ENCODE measurements at regions not wholly inside any gene's neighbourhood (a gene's known extent, or its start where the extent isn't known, plus 50 kb on each side); places are given as distances from the start of the nearest gene placed in this dataset.

DNA sequence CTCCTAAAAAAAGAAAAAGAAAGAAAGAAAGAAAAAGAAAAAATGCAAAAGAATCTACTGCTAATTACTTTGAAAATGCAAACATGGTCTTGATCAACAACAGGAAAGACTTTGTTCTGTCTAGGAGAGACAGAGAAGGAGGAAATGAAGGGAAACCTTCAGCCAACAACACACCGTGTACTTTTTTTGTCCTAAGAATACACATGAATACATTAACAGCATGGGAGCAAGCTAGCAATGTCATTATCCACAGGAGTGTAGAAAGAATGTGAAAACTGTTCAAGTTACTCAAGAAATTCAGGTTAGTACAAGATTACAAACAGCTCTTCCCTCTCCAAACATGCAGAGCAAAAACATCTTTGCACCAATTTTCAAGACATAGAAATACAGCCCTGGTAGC is 326.3 kb downstream of the UBE3D start:
- DNase-seq (ENCODE audit: low spot score in 2 of 2), result no peak
- Histone ChIP-seq H3K4me3 (no peak overlapping the region), H3K36me3 (no peaks in the 10 kb centered on the region), H3K4me1 (no peaks in the 10 kb centered on the region), H3K27me3 (no peaks in the 10 kb centered on the region), H3K27ac (no peak overlapping the region), H3K9me3 (no peaks in the 10 kb centered on the region)
- 3% methylated on average over 1 of the region's 1 CpG for WGBS
- TF ChIP-seq, protein P1, sequence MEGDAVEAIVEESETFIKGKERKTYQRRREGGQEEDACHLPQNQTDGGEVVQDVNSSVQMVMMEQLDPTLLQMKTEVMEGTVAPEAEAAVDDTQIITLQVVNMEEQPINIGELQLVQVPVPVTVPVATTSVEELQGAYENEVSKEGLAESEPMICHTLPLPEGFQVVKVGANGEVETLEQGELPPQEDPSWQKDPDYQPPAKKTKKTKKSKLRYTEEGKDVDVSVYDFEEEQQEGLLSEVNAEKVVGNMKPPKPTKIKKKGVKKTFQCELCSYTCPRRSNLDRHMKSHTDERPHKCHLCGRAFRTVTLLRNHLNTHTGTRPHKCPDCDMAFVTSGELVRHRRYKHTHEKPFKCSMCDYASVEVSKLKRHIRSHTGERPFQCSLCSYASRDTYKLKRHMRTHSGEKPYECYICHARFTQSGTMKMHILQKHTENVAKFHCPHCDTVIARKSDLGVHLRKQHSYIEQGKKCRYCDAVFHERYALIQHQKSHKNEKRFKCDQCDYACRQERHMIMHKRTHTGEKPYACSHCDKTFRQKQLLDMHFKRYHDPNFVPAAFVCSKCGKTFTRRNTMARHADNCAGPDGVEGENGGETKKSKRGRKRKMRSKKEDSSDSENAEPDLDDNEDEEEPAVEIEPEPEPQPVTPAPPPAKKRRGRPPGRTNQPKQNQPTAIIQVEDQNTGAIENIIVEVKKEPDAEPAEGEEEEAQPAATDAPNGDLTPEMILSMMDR (IDR thresholded peaks at IDR 0.05), result no peak
- no peak for TF ChIP-seq POLR2AphosphoS5 (IDR thresholded peaks at IDR 0.05)
- TF ChIP-seq EP300 (IDR thresholded peaks at IDR 0.05), result no peak
- TF ChIP-seq POLR2A (IDR thresholded peaks at IDR 0.05), result no peak

DNA sequence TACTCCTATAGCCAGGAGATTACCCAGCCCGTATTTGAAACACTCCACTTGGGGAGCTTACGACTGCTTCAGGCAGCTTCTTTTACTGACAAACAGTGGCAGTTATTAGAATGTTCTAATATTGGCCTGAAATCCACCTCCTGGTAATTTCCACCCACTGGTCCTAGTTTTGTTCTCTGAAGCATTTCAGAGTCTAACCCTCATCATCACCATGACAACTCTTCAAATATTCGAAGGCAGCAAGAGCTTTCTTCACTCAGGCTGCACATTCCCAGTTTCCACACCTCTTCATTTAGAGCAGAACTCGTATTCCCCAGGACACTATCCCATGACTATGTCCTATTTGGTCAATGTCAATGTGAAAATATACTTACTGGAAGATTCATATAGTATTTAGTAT is 325.6 kb downstream of the UBE3D start:
- Histone ChIP-seq H3K36me3 (no peaks in the 10 kb centered on the region), H3K4me3 (no peak overlapping the region), H3K27ac (no peak overlapping the region), H3K4me1 (no peaks in the 10 kb centered on the region), H3K27me3 (no peaks in the 10 kb centered on the region), H3K9me3 (no peaks in the 10 kb centered on the region)
- DNase-seq (ENCODE audit: low spot score in 2 of 2), result no peak
- 81% methylated on average over 4 of the region's 4 CpGs for WGBS
- TF ChIP-seq EP300 (IDR thresholded peaks at IDR 0.05), result no peak
- no peak for TF ChIP-seq POLR2AphosphoS5 (IDR thresholded peaks at IDR 0.05)
- TF ChIP-seq, protein P1 (IDR thresholded peaks at IDR 0.05), result no peak
- no peak for TF ChIP-seq POLR2A (IDR thresholded peaks at IDR 0.05)

DNA sequence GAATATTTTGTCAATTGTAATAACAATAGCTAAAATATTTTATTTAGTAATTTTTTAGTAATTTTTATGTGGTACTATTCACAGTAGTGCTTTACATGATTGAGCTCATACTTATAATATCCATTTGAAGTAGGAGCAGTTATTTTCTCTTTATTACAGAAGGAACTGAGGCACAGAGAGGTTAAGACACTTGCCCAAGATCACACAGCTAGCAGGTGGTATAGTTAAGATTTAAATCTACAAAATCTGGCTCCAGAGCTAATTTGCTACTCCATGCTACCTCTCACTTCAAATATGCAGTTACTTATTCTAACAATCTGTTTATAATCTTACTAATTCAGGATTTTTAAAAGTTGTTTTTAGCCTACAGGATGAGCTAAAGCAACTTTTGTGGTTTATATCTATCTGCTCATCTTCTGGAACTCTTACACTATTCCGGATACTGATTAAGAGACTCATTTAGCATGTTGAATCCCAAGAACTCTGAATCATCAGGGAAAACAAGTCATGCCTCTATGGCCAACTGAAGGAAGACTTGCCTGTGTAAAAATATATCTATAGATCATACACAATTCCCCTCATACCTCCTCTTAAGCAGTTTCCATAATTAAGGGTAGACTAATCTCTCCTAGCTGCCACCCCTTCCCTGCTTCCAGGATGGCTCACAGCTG is 324.2 kb downstream of the UBE3D start:
- Histone ChIP-seq H3K4me3 (no peak overlapping the region), H3K27me3 (no peaks in the 10 kb centered on the region), H3K4me1 (no peaks in the 10 kb centered on the region), H3K27ac (no peak overlapping the region), H3K9me3 (no peaks in the 10 kb centered on the region), H3K36me3 (no peaks in the 10 kb centered on the region)
- WGBS, result 56% methylated on average over 1 of the region's 1 CpG
- TF ChIP-seq POLR2AphosphoS5 (IDR thresholded peaks at IDR 0.05), result no peak
- TF ChIP-seq, protein P1 (IDR thresholded peaks at IDR 0.05), result no peak
- TF ChIP-seq EP300 (IDR thresholded peaks at IDR 0.05), result no peak
- TF ChIP-seq POLR2A (IDR thresholded peaks at IDR 0.05), result no peak
- no peak for DNase-seq (ENCODE audit: low spot score in 2 of 2)

DNA sequence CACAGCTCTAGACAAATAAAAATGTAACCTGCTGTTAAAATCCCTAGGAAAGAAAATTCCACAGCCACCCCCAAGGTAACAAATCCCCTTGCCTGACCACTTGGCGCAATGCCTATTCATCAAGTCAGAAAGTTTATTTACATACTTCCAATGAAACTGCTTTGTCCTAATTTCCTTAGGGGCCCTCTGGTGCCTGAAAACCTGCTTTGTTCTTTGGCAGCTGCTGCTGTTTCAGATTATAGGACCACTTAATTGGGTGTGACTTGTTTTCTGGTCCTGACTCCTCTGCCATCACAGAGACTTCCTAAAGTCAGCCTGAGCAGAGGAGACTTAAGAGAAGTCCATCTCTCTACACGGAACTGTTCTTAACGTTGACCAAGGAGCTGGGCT is 323.6 kb downstream of the UBE3D start:
- DNase-seq (ENCODE audit: low spot score in 2 of 2), result no peak
- Histone ChIP-seq H3K27ac (no peak overlapping the region), H3K36me3 (no peaks in the 10 kb centered on the region), H3K4me3 (no peak overlapping the region), H3K9me3 (no peaks in the 10 kb centered on the region), H3K4me1 (no peaks in the 10 kb centered on the region), H3K27me3 (no peaks in the 10 kb centered on the region)
- WGBS, result 79% methylated on average over 3 of the region's 3 CpGs
- TF ChIP-seq, protein P1 (IDR thresholded peaks at IDR 0.05), result no peak
- TF ChIP-seq POLR2AphosphoS5 (IDR thresholded peaks at IDR 0.05) (no peak), POLR2A (IDR thresholded peaks at IDR 0.05) (no peak), EP300 (IDR thresholded peaks at IDR 0.05) (no peak)

DNA sequence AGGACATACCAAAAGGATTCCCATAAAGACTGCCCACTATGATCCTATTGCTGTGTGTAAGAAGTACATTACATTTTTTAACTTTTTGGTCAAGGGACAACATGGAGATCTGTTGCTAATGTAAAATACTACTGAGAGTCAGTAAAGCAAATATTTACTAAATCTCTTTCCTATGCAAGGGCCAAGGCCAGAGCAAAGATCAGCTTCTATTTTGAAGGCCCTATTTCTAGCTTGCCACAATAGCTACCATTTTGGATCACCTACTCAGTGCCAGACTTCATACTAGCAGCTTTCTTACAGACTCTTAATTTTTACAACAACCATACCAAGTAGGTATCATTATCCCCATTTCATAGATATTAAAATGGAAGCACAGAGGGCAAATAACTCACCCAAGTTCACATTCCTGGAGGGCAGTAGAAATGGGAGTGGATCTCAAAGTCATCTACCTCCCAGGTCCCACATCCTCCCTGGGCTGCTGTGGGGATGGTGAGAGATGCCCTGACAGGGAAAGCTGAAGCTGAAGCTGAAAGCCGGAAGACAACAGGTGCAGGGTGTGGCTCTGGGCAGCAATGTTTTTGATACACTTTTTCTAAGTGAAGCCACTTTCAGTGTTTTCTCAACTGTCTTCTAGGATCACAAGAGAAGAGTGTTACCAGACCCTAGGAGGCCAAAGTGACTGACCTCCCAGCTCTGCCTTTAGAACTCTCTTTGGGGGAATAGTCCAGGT is 321.2 kb downstream of the UBE3D start:
- DNase-seq (ENCODE audit: low spot score in 2 of 2), result no peak

More for the DNA sequence above, 321.2 kb downstream of the UBE3D start:
- Histone ChIP-seq H3K27me3 (no peaks in the 10 kb centered on the region), H3K36me3 (no peaks in the 10 kb centered on the region), H3K9me3 (no peaks in the 10 kb centered on the region), H3K4me1 (no peaks in the 10 kb centered on the region), H3K4me3 (no peak overlapping the region), H3K27ac (no peak overlapping the region)
- 88% methylated on average over 1 of the region's 1 CpG for WGBS
- no peak for TF ChIP-seq POLR2AphosphoS5 (IDR thresholded peaks at IDR 0.05)
- TF ChIP-seq, protein P1 (IDR thresholded peaks at IDR 0.05), result no peak
- TF ChIP-seq POLR2A (IDR thresholded peaks at IDR 0.05), result no peak
- TF ChIP-seq EP300 (IDR thresholded peaks at IDR 0.05), result no peak

Measured in suprapubic skin (tissue), 4 donors.